ENCODE measurements at regions not wholly inside any gene's neighbourhood (a gene's known extent, or its start where the extent isn't known, plus 50 kb on each side); places are given as distances from the start of the nearest gene placed in this dataset.
"Not testable (repeated sequence)": the region's sequence is repeated elsewhere in the genome, so short reads cannot be mapped to it uniquely, and the experiment has no call there.

DNA sequence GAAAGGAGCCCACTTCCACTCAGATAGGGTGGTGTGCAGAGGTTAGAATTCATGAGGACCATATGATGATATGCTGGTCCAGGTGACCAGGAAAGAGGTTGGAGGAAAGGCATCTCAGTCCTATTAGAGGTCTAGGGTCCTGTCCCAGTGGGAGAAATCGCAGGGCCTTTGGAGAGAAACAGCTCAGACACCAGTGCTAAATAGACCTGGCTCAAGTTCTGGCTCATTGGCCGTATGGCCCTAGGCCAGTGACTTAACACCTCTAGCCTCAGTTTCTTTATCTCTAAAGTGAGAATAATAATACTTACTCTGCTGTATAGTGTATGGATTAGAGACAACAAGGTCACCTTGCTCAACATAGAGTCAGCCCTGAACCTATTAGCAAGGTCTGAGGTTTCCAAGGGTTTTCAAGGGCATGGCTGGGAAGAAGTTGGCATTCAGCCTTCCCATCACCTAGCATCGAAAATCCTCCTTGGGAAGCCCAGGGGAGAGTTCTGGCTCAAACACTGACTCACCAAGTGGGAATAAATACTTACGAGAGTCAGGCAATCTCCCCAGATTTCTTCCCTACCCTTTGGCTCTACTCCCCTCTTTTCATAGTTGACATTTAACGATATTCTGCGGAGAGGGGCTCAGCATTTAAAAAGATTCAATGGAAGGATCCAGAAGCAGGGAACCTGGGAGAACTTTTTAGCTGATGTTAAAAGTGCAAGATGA, 473.1 kb upstream of the PODXL start:
- no peak for DNase-seq

GRCh38 chr7:132028144-132028920, 471.9 kb upstream of the PODXL start:
- DNase-seq, result no peak

DNA sequence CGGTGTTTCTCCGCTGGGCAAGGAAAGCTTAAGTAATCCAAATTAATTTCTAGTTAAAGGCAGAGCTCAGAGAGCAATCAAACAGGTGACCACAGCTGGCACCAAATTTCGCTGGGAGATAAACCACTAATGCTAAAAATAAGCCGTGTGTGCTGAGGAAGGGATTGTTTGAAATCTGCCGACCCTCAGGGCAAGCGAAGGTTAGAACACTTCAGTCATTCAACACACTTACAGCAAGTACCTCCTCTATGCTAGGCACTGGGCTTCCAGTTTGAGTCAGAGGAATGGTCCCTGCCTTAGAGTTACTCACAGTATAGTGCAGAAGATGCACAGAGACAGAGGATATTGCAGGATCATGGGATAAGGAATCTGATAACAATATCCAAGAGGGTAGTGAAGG, 467.9 kb upstream of the PODXL start:
- DNase-seq, result no peak

GRCh38 chr7:132023466-132023865, 467.0 kb upstream of the PODXL start:
- DNase-seq, result no peak

DNA sequence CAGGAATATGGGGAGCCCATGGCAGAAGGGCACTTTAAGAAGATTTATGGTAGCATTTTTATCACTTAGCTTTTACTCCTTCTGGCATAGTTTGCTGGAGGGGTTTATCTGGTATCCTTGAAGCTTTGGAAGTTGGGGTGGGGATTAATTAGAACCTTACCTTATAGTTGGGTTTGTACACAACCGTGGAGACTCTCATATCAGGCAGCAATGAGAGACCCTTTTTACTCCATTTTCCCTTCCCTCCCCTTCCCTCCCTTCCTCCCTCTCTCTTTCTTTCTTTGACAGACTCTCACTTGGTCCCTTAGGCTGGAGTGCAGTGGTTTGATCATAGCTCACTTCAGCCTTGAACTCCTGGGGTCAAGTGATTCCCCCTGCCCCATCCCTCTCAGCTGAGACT, 465.8 kb upstream of the PODXL start:
- DNase-seq, result no peak

DNA sequence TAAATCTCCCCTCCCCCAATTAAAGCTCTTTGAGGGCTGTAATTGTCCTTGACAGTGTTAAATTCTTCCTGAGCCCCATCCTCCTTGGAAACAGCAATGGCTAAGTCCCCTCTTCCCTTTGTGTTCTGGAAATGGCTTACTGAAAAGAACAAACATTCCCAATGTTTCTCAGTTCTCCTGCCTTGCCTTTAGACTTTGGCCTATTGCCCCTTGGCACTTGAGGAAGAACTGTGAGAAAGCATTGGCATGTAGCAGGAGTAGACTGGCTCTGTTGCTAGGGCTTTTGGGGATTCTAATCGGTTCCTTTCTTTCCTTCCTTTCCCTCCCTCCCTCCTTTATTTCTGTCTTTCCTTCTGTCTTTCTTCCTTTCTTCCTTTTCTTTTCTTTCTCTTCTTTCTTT, 463.3 kb upstream of the PODXL start:
- DNase-seq, result no peak

DNA sequence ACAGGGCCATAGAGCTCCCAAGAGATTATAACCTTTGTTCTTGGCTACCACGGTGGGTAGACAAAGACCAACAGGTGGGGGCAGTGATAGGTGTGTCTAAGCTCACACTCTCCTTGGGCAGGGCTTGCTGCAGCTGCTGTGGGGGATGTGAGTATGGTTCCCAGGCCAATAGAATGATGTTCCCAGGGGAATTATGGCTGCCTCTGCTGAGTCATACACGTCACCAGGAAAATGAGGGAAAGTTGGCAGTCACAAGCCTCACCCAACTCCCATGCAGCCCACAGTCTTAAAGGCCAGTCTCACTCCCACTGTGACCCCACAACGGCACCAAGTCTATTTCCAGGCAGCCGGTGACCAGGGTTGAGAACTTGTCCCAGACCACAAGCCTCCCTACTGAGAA, 453.4 kb upstream of the PODXL start:
- no peak for DNase-seq

GRCh38 chr7:132004529-132004928, 448.1 kb upstream of the PODXL start:
- DNase-seq, result no peak

DNA sequence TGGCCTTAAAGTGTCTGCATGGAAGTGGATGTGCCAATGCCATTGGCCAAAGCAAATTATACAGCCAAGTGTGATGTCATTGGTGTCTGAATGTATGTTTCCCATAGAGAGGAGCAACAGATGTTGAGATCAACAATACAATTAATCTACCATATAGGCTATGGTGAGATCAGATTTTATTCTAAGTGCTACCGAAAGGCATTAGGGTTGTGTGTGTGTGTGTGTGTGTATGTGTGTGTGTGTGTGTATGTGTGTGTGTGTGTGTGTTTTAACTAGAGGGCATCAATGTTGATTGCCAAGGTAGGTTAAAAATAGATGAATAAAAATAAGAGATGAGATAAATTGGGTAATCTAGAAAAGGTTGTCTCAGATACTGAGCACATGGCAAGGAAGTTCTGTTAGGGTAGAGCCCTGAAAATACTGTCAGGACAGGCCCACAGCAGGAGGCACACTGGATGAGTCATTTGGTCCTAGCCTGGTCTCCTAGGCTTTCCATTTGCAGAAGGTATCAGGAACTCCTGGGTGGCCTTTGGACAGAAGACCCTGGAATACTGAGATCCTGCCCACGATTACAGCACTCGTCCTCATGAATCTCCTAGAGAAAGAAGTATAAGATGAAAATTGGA, 446.0 kb upstream of the PODXL start:
- DNase-seq, result no peak

DNA sequence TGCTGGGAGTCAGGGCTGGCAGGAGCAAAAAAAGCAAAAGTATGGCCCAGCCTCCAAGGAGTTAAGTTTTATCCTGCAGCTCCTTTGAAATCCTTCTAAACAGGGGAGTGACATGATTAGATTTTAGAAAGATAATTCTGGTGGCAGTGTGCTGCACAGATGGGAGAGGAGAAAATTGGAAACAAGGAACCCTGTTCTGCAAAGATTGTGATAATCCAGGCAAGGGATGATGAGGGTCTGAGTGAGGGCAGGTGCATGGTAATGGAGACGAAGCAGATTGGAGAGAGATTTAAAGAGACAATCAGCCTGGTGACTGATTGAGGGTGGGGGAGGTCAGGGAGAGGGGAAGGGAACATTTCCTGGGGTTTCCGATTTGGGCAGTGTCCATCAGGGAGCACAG, 444.7 kb upstream of the PODXL start:
- no peak for DNase-seq

GRCh38 chr7:131999193-131999592, 442.8 kb upstream of the PODXL start:
- DNase-seq, result no peak

GRCh38 chr7:131995324-131995723, 438.9 kb upstream of the PODXL start:
- no peak for DNase-seq

- DNase-seq, result not testable (repeated sequence)
Measured at GRCh38 chr7:131981069-131981468, 424.6 kb upstream of the PODXL start.

- DNase-seq, result not testable (repeated sequence)
Measured at GRCh38 chr7:131978118-131978517, 421.7 kb upstream of the PODXL start.

- no peak for DNase-seq
Measured at GRCh38 chr7:131976411-131976810, 420.0 kb upstream of the PODXL start.

DNA sequence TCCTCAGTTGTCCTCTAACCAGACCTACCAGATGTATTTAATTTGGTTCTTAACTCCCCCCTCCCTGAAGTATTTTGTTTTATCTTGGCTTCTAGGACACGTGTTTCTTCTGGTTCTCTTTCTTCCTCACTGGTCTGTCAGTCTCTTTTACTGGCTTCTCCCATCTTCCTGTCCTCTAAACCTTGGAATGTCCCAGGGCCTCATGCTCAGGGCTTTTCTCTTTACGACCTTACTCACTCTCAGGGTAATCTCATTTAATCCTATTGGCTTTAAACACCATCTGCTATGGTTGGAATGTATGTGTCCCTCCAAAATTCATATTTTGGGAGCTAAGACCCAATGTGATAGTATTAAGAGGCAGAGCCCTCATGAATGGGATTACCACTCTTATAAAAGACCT, 418.2 kb upstream of the PODXL start:
- DNase-seq, result no peak

- no peak for DNase-seq
Measured at GRCh38 chr7:131972251-131972650, 415.8 kb upstream of the PODXL start.

GRCh38 chr7:131970602-131971001, 414.2 kb upstream of the PODXL start:
- no peak for DNase-seq

DNA sequence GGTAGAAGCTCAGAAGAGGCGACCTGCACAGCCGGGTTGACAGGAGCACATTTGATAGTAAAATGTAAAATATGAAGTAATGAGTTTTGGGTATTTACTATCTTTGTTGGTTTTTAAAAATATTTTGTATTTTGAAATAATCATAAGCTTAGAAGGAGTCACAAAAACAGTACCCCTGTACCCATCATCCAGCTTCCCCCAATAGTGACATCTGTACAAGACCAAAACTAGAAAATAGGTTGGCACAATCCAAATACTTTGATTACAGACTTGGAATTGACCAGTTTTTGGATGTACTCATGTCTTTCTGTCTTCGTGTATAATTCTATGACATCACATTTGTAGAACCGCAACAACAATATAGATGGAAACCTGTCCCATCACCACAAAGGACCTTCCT, 413.1 kb upstream of the PODXL start:
- DNase-seq, result no peak

GRCh38 chr7:131967216-131967730, 410.8 kb upstream of the PODXL start:
- no peak for DNase-seq

DNA sequence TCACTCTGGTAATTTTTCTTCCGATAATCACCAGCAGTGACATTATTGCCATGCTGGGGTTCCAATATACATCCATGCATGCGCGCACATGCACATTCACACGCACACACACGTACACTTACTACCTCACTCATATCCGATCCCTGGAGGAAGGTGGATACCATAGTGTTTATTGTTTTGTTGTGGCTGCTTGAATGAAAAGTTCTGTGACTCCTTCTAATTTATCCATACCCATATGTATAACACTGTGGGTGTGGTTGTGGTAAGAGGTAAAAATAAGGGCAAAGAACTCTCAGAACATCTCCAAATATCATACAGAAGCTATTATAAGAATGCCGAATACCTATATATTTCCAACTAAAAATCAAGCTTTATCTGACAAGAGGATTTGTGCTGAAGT, 407.8 kb upstream of the PODXL start:
- no peak for DNase-seq

DNA sequence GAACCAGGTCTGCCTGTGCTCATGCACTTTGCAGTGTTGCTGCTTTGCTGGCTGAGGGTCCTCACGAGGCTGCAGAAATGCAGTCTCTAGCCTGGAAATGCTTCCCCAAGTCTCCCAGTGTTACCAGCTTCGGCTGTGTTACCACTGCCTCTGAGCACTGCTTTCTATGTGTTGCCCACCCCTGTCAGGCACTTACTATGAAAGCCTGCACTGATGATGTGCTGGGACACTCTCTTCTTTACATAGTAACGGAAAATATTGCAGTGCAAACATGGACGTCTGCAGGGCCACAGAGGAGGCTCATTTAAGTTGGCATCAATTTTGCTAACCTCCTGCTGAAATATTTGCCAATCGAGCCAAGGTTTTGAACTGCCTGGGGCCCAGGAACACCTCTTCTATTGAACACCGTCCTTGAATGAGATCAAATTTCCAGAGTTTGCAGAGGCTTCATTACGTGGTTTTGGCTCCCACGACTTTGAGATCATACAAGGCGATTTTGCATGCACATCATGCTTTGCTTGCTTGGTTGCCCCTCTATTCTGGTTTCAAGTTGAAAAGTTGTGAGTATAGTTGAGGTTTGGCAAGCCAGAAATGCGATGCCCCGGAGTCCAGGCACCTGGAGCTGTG, 404.7 kb upstream of the PODXL start:
- DNase-seq, result no peak

DNA sequence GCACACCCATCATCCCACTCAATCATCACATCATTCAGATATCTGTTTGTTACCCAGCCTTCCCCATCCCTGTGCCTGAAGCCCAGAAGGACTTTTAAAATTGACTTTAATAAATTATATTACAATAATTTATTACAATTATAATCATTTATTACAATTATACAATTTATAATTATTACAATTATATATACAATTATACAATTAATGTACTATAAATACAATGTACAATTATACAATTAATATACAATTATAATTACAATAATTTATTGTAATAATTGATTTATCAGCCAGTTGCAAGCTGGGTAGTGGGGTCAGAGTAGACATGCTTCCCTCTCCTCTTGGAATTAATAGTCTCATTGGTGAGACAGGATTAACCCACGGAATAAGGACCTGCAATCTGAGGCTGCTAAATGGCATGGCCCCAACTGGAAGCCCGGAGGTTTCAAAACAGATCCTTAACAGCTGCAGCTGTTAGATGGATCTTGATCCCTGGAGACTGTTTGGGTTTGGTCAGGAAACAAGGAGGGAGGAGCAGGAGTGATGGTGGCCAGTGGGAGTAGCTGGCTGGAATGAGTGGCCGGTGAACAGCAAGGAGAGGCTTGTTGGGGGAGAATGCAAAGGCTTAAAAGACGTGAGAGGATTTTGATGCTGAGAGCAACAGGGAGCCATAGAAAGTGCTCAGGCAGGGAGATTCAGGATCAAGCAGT, 402.8 kb upstream of the PODXL start:
- no peak for DNase-seq

All from activated CD8-positive, alpha-beta memory T cell treated with anti-CD3 and anti-CD28 coated beads, Interleukin-2, amount 50 U/mL, for 4 hours (primary cell).